Activated CD8-positive, alpha-beta memory T cell treated with anti-CD3 and anti-CD28 coated beads, Interleukin-2, amount 10 ng/mL, durations not matched to agents 7 days and 5 days (primary cell): ENCODE measurements at regions not wholly inside any gene's neighbourhood (a gene's known extent, or its start where the extent isn't known, plus 50 kb on each side); places are given as distances from the start of the nearest gene placed in this dataset.
A peak's percentile ranks its signal among the peaks of the same experiment; 100 is the strongest.

Experiments used
- ATAC-seq: fragments of 150-1000 bp; cut with Tn5 transposase; one replicate; pipeline ENCODE4 v1.10.0; 2021; ENCODE audit warnings: moderate library complexity
- CTCF ChIA-PET: fragments of 350-600 bp; sonication (Branson Sonifier 250); formaldehyde crosslinking; loops from one replicate; lab custom pipeline; 2021; ENCODE audit warnings: antibody characterized with exemption; lab: Charles Lee
- DNase-seq: peaks from one replicate; pipeline ENCODE4 v3.0.0-alpha.2; 2020
- H3K27ac Mint-ChIP-seq: one replicate; pipeline ENCODE4 v1.8.0; 2021; ENCODE audit warnings: mild to moderate bottlenecking, mixed read lengths
- H3K27me3 Mint-ChIP-seq: one replicate; pipeline ENCODE4 v1.8.0; 2021; ENCODE audit warnings: mixed read lengths
- H3K36me3 Mint-ChIP-seq: one replicate; pipeline ENCODE4 v1.8.0; 2021; ENCODE audit warnings: mild to moderate bottlenecking, mixed read lengths
- H3K4me1 Mint-ChIP-seq: one replicate; pipeline ENCODE4 v1.8.0; 2021; ENCODE audit warnings: mixed read lengths
- H3K4me3 Mint-ChIP-seq: one replicate; pipeline ENCODE4 v1.8.0; 2021; ENCODE audit warnings: mild to moderate bottlenecking, moderate library complexity, mixed read lengths
- H3K9me3 Mint-ChIP-seq: one replicate; pipeline ENCODE4 v1.8.0; 2022; ENCODE audit warnings: low read depth, mixed read lengths

DNA sequence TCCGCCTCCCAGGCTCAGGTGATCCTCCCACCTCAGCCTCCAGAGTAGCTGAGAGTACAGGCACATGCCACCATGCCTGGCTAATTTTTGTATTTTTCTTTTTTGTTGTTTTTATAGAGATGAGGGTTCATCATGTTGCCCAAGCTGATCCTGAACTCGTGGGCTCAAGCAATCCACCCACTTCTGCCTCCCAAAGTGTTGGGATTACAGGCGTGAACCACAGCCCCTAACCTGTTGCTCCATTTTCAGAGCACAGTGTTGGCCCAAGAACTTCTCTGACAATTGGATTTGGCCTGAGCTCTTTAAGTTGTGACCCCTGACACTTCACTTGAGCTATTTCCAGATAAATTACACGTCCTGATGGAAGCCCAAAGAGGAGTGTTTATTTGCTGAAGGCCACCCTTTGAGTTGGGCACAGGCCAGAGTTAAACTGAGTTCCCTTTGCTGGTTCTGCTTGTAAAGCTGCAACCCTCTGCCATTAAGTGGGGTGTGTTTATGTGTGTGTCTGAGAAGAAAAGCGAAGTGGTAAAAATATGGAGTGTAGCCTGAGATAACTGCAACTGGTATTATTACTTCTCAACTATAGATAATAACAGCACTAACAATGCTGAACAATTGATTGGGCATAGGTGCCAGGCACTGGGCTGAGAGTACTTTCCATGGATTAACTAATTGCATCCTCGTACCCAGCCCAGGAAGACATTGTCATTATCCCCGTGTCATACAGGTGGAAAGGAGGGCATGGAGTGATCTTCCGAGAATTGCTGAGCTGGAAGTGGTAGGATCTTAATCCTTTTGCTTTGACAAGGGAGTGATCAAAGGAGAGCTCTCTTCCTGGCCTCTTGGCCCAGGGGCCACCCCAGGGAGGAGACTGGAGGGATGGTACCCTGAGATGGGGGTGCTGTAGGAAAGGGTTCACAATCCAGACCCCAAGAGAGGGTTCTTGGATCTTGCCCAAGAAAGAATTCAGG, 91.5 kb upstream of the PROK2 start:
- Mint-ChIP-seq H3K27me3 (peaks cover 6% of the 10 kb centered on the region), H3K9me3 (no peaks in the 10 kb centered on the region), H3K4me1 (peaks cover 23% of the 10 kb centered on the region), H3K27ac (no peak overlapping the region), H3K36me3 (no peaks in the 10 kb centered on the region), H3K4me3 (no peak overlapping the region)
- ATAC-seq (no peak), DNase-seq (no peak)
- CTCF ChIA-PET: interaction anchor here (0.7 to 5.2 kb wide), 27 partner anchors 9 to 975 kb away, joined by 3 to 42 read pairs (median 4); partner anchors contain the start of genes EIF4E3 and SHQ1

DNA sequence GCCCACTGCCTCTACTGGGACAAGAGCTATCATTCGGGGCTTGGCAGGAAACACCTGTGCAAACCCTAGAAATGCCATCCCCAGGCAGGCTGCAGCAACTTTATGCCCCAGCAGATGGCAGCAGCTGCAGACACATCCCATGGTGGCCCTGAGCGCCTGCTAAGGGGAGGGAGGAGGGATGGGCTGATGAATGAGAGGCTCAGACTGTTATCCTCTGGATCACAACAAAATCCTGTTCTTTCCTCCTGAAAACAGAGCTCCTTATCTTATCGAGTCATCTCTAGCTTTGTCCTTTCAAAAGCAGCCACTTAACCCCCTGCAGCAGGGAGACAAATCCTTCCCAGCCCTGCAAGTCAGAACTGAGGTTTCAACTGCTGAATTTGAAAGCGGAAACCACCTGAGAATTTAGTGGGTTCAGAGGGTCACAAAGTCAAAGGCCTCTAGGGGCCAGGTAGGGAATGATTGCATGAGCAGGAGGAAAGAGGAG, 90.6 kb upstream of the PROK2 start:
- Mint-ChIP-seq H3K4me3 (no peak overlapping the region), H3K27ac (no peak overlapping the region), H3K36me3 (no peaks in the 10 kb centered on the region), H3K9me3 (no peaks in the 10 kb centered on the region), H3K27me3 (peaks cover 6% of the 10 kb centered on the region), H3K4me1 (peaks cover 23% of the 10 kb centered on the region)
- ATAC-seq (peak; percentile 96), DNase-seq (peak; percentile 86)
- CTCF ChIA-PET: interaction anchor here (0.6 to 5.2 kb wide), 37 partner anchors 10 to 976 kb away, joined by 3 to 42 read pairs (median 4); partner anchors contain the start of genes EIF4E3 and SHQ1

- Mint-ChIP-seq H3K27me3 (peaks cover 3% of the 10 kb centered on the region), H3K36me3 (no peaks in the 10 kb centered on the region), H3K4me3 (no peak overlapping the region), H3K9me3 (no peaks in the 10 kb centered on the region), H3K27ac (no peak overlapping the region), H3K4me1 (peaks cover 23% of the 10 kb centered on the region)
- DNase-seq: no peak
- CTCF ChIA-PET: interaction anchor here (0.6 to 5.2 kb wide), 22 partner anchors 10 to 976 kb away, joined by 3 to 42 read pairs (median 4); partner anchors contain the start of gene EIF4E3
- no peak for ATAC-seq
These were observed 89.7 kb upstream of the PROK2 start for GRCh38 chr3:71874618-71875017.

DNA sequence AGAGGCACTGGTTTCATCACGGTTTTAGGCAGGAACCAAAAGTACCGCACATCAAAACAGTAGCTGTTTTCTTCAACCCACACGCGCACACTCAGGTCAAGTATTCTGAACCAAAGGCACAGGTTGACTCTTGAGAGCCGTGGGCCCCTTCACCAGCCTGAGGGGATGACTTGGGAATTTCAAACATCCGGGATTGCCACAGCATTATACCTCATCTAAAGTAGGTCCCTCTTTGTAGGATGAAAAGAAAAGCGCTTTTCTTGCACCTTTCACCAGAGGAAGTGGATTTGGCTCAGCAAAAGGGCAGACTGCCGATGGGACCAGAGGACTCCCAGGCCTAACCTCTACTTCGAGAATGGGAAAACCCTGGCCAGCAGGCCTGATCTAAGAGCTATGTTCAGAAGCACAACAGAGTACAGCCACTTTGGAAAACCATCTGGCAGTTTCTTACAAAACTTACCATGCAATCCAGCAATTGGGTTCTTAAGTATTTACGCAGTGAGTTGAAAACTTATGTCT, 88.2 kb upstream of the PROK2 start:
- H3K27me3 Mint-ChIP-seq: peaks cover 5% of the 10 kb centered on the region
- H3K9me3 Mint-ChIP-seq: no peaks in the 10 kb centered on the region
- H3K4me1 Mint-ChIP-seq: peaks cover 23% of the 10 kb centered on the region
- H3K36me3 Mint-ChIP-seq: no peaks in the 10 kb centered on the region
- H3K4me3 Mint-ChIP-seq: no peak overlapping the region
- peak overlapping the region; percentile 34 for H3K27ac Mint-ChIP-seq
- no peak for ATAC-seq
- no peak for DNase-seq
- CTCF ChIA-PET: interaction anchor here (0.8 to 3.4 kb wide), 6 partner anchors 12 to 949 kb away, joined by 3 to 17 read pairs (median 4); no protein-coding TSS in a partner anchor

- peaks cover 8% of the 10 kb centered on the region for H3K27me3 Mint-ChIP-seq
- H3K36me3 Mint-ChIP-seq: no peaks in the 10 kb centered on the region
- no peak for ATAC-seq
- no peak for DNase-seq
- H3K27ac Mint-ChIP-seq: peak overlapping the region; percentile 10
- peak overlapping the region; percentile 5 for H3K4me3 Mint-ChIP-seq
- peaks cover 23% of the 10 kb centered on the region for H3K4me1 Mint-ChIP-seq
- CTCF ChIA-PET: interaction anchor here (0.8 to 2.3 kb wide), 6 partner anchors 8 to 612 kb away, joined by 3 to 6 read pairs (median 3); no protein-coding TSS in a partner anchor
- no peaks in the 10 kb centered on the region for H3K9me3 Mint-ChIP-seq
These were observed 87.3 kb upstream of the PROK2 start for GRCh38 chr3:71872256-71872655.

GRCh38 chr3:71870966-71871512, 86.1 kb upstream of the PROK2 start:
- H3K4me3 Mint-ChIP-seq: no peak overlapping the region
- ATAC-seq (no peak), DNase-seq (no peak)
- CTCF ChIA-PET: interaction anchor here (0.8 to 2.3 kb wide), 4 partner anchors 9 to 150 kb away, joined by 3 to 6 read pairs (median 4); no protein-coding TSS in a partner anchor
- peaks cover 15% of the 10 kb centered on the region for H3K27me3 Mint-ChIP-seq
- H3K27ac Mint-ChIP-seq: no peak overlapping the region
- no peaks in the 10 kb centered on the region for H3K36me3 Mint-ChIP-seq
- H3K4me1 Mint-ChIP-seq: peaks cover 23% of the 10 kb centered on the region
- no peaks in the 10 kb centered on the region for H3K9me3 Mint-ChIP-seq

GRCh38 chr3:71868876-71869275, 83.9 kb upstream of the PROK2 start:
- CTCF ChIA-PET: no interaction called here
- Mint-ChIP-seq H3K4me1 (peaks cover 17% of the 10 kb centered on the region), H3K27me3 (peaks cover 24% of the 10 kb centered on the region), H3K36me3 (no peaks in the 10 kb centered on the region), H3K9me3 (no peaks in the 10 kb centered on the region), H3K4me3 (no peak overlapping the region), H3K27ac (no peak overlapping the region)
- ATAC-seq (no peak), DNase-seq (no peak)

GRCh38 chr3:71865727-71866126, 80.8 kb upstream of the PROK2 start:
- no peak overlapping the region for H3K27ac Mint-ChIP-seq
- CTCF ChIA-PET: interaction anchor here (2.1 kb wide), 1 partner anchor 10 kb away, joined by 11 read pairs; no protein-coding TSS in a partner anchor
- no peak overlapping the region for H3K4me3 Mint-ChIP-seq
- ATAC-seq (no peak), DNase-seq (no peak)
- H3K27me3 Mint-ChIP-seq: peaks cover 45% of the 10 kb centered on the region
- H3K36me3 Mint-ChIP-seq: no peaks in the 10 kb centered on the region
- no peaks in the 10 kb centered on the region for H3K9me3 Mint-ChIP-seq
- H3K4me1 Mint-ChIP-seq: peaks cover 13% of the 10 kb centered on the region

DNA sequence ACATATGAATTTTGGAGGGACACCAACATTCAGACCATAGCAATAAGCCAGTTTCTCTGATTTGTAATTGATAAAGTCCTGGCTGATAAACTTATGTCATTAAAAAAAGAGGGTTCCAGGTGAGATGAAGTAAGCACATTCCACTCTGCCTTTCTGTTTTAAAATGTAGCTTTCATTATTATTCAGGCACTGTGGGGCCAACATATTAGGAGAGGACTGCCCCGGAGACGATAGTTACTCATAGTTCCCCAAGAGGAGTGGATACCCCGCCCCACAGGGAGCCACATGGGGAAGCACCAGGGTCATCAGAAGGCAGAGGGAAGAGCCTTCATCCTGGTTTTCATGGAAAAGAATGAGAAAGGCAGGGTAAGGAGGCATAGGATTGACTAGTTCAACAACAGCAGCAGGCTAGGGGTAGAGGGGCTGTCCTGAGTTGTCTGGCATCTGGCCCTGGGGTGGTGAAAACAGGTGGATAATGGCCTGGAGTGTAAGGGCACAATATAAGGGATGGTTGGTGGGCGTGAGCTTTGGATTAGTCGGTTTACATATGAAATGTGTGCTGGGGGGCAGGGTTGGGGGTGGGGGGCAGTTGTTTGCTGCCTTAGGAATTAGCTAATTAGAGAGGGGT, 78.7 kb upstream of the PROK2 start:
- ATAC-seq: no peak
- no peak overlapping the region for H3K4me3 Mint-ChIP-seq
- CTCF ChIA-PET: interaction anchor here (0.9 to 2.1 kb wide), 3 partner anchors 8 to 153 kb away, joined by 3 to 11 read pairs (median 4); no protein-coding TSS in a partner anchor
- H3K36me3 Mint-ChIP-seq: no peaks in the 10 kb centered on the region
- peaks cover 49% of the 10 kb centered on the region for H3K27me3 Mint-ChIP-seq
- no peak for DNase-seq
- peaks cover 18% of the 10 kb centered on the region for H3K4me1 Mint-ChIP-seq
- H3K27ac Mint-ChIP-seq: no peak overlapping the region
- no peaks in the 10 kb centered on the region for H3K9me3 Mint-ChIP-seq

GRCh38 chr3:71862371-71863140, 77.6 kb upstream of the PROK2 start:
- H3K4me1 Mint-ChIP-seq: peaks cover 19% of the 10 kb centered on the region
- no peak for DNase-seq
- no peaks in the 10 kb centered on the region for H3K36me3 Mint-ChIP-seq
- H3K27me3 Mint-ChIP-seq: peaks cover 42% of the 10 kb centered on the region
- CTCF ChIA-PET: no interaction called here
- ATAC-seq: no peak
- no peak overlapping the region for H3K4me3 Mint-ChIP-seq
- no peak overlapping the region for H3K27ac Mint-ChIP-seq
- H3K9me3 Mint-ChIP-seq: no peaks in the 10 kb centered on the region

- H3K36me3 Mint-ChIP-seq: no peaks in the 10 kb centered on the region
- no peaks in the 10 kb centered on the region for H3K9me3 Mint-ChIP-seq
- ATAC-seq (peak; percentile 80), DNase-seq (no peak)
- H3K27ac Mint-ChIP-seq: no peak overlapping the region
- CTCF ChIA-PET: interaction anchor here (0.7 to 5.0 kb wide), 15 partner anchors 12 to 330 kb away, joined by 3 to 46 read pairs (median 4); partner anchors contain the start of gene FOXP1
- H3K4me3 Mint-ChIP-seq: no peak overlapping the region
- H3K27me3 Mint-ChIP-seq: peaks cover 26% of the 10 kb centered on the region
- peaks cover 15% of the 10 kb centered on the region for H3K4me1 Mint-ChIP-seq
These were observed 74.2 kb upstream of the PROK2 start for GRCh38 chr3:71859123-71859519.

DNA sequence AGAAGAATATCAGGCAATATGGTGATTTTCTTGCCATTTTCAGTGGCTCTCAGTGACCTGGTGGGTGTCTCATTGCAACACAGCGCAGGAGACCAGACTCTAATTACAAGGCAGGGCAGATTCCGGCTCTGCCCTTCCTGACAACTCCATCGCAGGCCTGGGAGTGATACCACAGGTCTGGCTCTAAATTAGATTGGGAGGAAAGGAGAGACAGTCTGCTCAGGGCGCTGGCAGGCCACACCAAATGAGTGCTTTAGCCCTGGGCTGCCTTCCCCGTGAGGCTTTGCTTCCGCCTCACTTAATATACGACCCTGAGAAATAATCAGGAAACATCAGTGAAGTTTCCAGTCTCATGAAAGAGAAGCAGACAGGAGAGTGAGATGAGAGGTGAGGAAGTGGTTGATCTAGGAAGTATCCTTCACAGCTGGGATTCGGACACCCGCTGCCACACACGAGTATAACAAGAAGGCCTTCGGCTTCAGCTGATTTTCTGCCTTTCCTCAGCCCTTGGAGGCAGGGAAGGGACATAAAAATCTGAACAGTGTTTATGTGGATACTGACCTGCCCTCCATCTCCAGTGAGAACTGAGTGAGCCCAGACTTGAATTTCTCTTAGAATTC, 73.7 kb upstream of the PROK2 start:
- ATAC-seq (no peak), DNase-seq (no peak)
- Mint-ChIP-seq H3K4me3 (no peak overlapping the region), H3K9me3 (no peaks in the 10 kb centered on the region), H3K27ac (no peak overlapping the region), H3K36me3 (no peaks in the 10 kb centered on the region), H3K27me3 (peaks cover 25% of the 10 kb centered on the region), H3K4me1 (peaks cover 12% of the 10 kb centered on the region)
- CTCF ChIA-PET: interaction anchor here (0.6 to 5.0 kb wide), 13 partner anchors 13 to 276 kb away, joined by 3 to 46 read pairs (median 5); partner anchors contain the start of gene FOXP1
